ENCODE measurements at regions not wholly inside any gene's neighbourhood (a gene's known extent, or its start where the extent isn't known, plus 50 kb on each side); places are given as distances from the start of the nearest gene placed in this dataset.

DNA sequence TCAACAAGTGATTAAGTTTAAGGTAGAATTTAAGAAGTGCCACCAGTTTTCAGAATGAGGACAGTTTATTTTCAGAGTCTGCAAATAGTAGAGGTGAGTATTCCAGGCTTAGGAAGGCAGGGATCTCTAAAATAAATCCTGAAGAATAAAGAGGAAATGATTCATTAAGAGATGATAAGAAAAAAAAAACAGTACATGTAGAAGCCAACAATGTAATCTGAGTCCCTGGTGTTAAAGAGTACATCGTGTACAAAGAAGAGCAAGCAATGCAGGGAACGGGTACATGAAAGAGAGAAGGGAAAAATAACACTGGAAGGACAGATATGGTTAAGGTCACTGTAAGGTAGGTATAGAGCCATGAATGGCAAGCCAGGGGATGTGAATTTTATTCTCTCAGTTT lies 95.2 kb upstream of the FOXG1 start:
- peak; percentile 85 for DNase-seq (ENCODE audit: low read depth)
- Histone ChIP-seq H3K4me3 (ENCODE audit: low read depth, low read length) (no peak overlapping the region), H3K36me3 (ENCODE audit: control insufficient read depth, insufficient read depth, low read length) (no peaks in the 10 kb centered on the region), H3K27me3 (ENCODE audit: control insufficient read depth, insufficient read depth, low read length) (no peaks in the 10 kb centered on the region)
- TF ChIP-seq, protein P1, sequence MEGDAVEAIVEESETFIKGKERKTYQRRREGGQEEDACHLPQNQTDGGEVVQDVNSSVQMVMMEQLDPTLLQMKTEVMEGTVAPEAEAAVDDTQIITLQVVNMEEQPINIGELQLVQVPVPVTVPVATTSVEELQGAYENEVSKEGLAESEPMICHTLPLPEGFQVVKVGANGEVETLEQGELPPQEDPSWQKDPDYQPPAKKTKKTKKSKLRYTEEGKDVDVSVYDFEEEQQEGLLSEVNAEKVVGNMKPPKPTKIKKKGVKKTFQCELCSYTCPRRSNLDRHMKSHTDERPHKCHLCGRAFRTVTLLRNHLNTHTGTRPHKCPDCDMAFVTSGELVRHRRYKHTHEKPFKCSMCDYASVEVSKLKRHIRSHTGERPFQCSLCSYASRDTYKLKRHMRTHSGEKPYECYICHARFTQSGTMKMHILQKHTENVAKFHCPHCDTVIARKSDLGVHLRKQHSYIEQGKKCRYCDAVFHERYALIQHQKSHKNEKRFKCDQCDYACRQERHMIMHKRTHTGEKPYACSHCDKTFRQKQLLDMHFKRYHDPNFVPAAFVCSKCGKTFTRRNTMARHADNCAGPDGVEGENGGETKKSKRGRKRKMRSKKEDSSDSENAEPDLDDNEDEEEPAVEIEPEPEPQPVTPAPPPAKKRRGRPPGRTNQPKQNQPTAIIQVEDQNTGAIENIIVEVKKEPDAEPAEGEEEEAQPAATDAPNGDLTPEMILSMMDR (IDR thresholded peaks at IDR 0.05; ENCODE audit: insufficient read depth, low read length, severe bottlenecking): no peak
- no peak for FAIRE-seq

DNA sequence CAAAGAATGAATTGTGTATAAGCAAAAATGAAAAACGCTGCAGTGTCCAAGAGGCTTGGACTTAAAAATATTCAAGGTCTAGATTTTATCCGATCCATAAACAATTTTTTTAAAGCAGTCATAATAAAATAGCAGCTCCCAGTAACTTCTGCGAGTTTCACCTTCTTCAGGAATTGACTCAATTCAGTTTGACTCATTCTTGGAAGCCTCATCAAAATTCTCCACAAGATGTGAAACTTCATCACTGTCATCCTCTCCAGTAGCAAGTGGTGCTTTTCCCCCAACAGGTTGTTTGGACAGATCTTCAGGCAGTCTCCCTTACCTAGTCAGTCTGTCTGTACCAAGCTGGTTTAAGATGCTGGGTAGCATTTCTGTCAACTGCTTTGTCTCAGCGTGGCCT lies 93.5 kb upstream of the FOXG1 start:
- DNase-seq (ENCODE audit: low read depth) (peak; percentile 53), FAIRE-seq (no peak)
- no peaks in the 10 kb centered on the region for H3K27me3 ChIP-seq (ENCODE audit: control insufficient read depth, insufficient read depth, low read length)
- TF ChIP-seq, protein P1 (IDR thresholded peaks at IDR 0.05; ENCODE audit: insufficient read depth, low read length, severe bottlenecking): no peak
- H3K36me3 ChIP-seq (ENCODE audit: control insufficient read depth, insufficient read depth, low read length): no peaks in the 10 kb centered on the region
- no peak overlapping the region for H3K4me3 ChIP-seq (ENCODE audit: low read depth, low read length)

DNA sequence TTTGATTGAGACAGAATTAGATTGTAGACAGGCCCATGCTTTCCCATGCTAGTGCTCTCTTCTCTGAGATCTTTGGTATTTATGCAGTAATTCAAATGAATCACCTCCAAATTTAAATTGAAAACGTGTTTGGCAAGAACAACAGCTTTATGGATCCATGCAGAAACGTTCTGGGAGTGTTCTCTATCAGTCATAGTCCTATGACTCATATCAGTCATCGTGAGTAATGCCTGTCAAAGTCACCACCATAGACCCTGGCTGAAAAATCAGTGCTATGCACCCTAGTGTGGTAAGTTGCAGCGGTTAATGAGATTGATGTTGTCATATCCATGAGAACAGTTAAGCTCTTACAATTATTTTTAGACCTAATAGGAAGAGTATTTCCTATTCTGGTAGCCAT lies 90.1 kb upstream of the FOXG1 start:
- TF ChIP-seq, protein P1 (IDR thresholded peaks at IDR 0.05; ENCODE audit: insufficient read depth, low read length, severe bottlenecking): no peak
- Histone ChIP-seq H3K36me3 (ENCODE audit: control insufficient read depth, insufficient read depth, low read length) (no peaks in the 10 kb centered on the region), H3K27me3 (ENCODE audit: control insufficient read depth, insufficient read depth, low read length) (no peaks in the 10 kb centered on the region), H3K4me3 (ENCODE audit: low read depth, low read length) (no peak overlapping the region)
- FAIRE-seq (no peak), DNase-seq (ENCODE audit: low read depth) (peak; percentile 99)

DNA sequence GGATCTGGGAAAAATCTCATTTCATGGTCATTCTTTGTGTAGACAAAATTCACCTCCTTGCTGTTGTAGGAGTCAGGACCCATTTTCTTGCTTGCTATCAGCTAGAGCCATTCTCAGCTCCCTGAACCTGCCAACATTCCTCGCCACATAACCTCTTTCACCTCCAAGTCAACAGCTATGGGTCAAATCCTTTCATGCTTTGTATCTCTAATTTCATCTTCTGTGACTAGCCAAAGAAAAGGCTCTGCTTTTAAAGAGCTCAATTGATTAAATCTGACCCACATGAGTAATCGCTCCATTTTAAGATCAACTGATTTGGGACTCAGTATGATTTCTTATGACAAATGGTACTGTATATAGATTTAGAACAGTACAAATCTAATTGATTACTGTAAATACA lies 89.2 kb upstream of the FOXG1 start:
- DNase-seq (ENCODE audit: low read depth): no peak
- H3K27me3 ChIP-seq (ENCODE audit: control insufficient read depth, insufficient read depth, low read length): no peaks in the 10 kb centered on the region
- no peaks in the 10 kb centered on the region for H3K36me3 ChIP-seq (ENCODE audit: control insufficient read depth, insufficient read depth, low read length)
- no peak for FAIRE-seq
- no peak overlapping the region for H3K4me3 ChIP-seq (ENCODE audit: low read depth, low read length)
- TF ChIP-seq, protein P1 (IDR thresholded peaks at IDR 0.05; ENCODE audit: insufficient read depth, low read length, severe bottlenecking): no peak

DNA sequence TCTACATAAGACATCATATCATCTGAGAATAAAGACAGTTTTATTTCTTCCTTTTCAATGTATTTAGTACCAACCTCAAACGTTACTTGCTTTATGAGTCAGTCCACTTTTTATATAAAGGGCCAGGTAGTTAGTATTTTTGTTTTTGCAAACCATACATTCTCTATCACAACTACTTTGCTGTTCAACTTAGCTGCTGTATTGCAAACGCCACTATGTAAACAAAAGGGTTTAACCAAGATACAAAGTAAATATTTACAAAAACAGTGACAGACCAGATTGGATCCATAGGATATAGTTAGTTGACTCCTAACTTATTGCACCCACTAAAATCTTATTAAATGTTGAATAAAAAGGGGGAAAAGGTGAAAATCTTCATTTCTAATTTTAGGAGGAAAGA lies 87.7 kb upstream of the FOXG1 start:
- DNase-seq (ENCODE audit: low read depth) (no peak), FAIRE-seq (no peak)
- no peak overlapping the region for H3K4me3 ChIP-seq (ENCODE audit: low read depth, low read length)
- TF ChIP-seq, protein P1 (IDR thresholded peaks at IDR 0.05; ENCODE audit: insufficient read depth, low read length, severe bottlenecking): no peak
- H3K27me3 ChIP-seq (ENCODE audit: control insufficient read depth, insufficient read depth, low read length): no peaks in the 10 kb centered on the region
- no peaks in the 10 kb centered on the region for H3K36me3 ChIP-seq (ENCODE audit: control insufficient read depth, insufficient read depth, low read length)

DNA sequence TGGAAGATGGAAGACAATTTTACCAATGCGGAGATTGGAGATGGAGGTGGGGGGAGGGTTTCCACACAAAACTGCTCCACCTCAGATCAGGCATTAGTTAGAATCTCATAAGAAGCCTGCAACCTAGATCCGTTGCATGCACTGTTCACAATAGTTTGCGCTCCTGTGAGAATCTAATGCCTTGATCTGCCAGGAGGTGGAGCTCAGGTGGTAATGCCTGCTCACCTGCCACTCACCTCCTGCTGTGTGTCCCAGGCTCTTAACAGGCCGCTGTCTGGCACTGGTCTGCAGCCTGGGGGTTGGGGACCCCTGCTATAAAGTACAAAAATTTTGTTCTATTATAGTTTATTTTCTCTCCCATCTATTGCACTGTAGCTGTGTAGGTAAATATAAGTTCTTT lies 84.9 kb upstream of the FOXG1 start:
- Histone ChIP-seq H3K27me3 (ENCODE audit: control insufficient read depth, insufficient read depth, low read length) (no peaks in the 10 kb centered on the region), H3K4me3 (ENCODE audit: low read depth, low read length) (no peak overlapping the region), H3K36me3 (ENCODE audit: control insufficient read depth, insufficient read depth, low read length) (no peaks in the 10 kb centered on the region)
- peak; percentile 68 for FAIRE-seq
- no peak for DNase-seq (ENCODE audit: low read depth)
- TF ChIP-seq, protein P1 (IDR thresholded peaks at IDR 0.05; ENCODE audit: insufficient read depth, low read length, severe bottlenecking): peak; percentile 23

All from bronchial epithelial cell (primary cell).